ENCODE measurements at regions not wholly inside any gene's neighbourhood (a gene's known extent, or its start where the extent isn't known, plus 50 kb on each side); places are given as distances from the start of the nearest gene placed in this dataset.

DNA sequence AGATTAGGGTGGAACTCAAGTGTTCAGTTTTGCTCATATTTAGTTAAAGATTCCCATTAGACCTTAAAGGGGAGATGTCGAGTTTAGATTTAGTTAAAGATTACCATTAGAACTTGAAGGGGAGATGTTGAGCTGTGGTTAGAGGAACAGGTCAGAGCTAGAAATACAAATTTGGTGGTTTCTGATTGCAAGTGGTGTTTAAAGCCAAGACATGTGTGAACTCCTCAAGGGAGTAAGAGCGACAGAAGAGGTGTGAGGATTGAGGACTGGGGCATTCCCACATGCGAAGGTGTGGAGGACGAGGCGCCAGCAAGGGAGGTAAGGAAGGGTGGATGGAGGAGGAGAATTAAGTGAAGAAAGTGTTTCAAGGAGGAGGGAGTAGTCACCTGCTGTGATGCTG, 168.6 kb downstream of the IER5 start:
- H3K4me3 ChIP-seq = no peak overlapping the region
- TF ChIP-seq, protein P1, sequence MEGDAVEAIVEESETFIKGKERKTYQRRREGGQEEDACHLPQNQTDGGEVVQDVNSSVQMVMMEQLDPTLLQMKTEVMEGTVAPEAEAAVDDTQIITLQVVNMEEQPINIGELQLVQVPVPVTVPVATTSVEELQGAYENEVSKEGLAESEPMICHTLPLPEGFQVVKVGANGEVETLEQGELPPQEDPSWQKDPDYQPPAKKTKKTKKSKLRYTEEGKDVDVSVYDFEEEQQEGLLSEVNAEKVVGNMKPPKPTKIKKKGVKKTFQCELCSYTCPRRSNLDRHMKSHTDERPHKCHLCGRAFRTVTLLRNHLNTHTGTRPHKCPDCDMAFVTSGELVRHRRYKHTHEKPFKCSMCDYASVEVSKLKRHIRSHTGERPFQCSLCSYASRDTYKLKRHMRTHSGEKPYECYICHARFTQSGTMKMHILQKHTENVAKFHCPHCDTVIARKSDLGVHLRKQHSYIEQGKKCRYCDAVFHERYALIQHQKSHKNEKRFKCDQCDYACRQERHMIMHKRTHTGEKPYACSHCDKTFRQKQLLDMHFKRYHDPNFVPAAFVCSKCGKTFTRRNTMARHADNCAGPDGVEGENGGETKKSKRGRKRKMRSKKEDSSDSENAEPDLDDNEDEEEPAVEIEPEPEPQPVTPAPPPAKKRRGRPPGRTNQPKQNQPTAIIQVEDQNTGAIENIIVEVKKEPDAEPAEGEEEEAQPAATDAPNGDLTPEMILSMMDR (IDR thresholded peaks at IDR 0.05) = no peak
- peaks cover 0 to 19% of the 10 kb centered on the region in 2 donors for H3K9me3 ChIP-seq
- ATAC-seq (no peak), DNase-seq (no peak)
- H3K4me1 ChIP-seq = no peaks in the 10 kb centered on the region
- H3K27ac ChIP-seq = no peak overlapping the region
- intact Hi-C loops (cut with DNase I) = no loop called here
- H3K27me3 ChIP-seq = no peaks in the 10 kb centered on the region
- no peaks in the 10 kb centered on the region for H3K36me3 ChIP-seq

DNA sequence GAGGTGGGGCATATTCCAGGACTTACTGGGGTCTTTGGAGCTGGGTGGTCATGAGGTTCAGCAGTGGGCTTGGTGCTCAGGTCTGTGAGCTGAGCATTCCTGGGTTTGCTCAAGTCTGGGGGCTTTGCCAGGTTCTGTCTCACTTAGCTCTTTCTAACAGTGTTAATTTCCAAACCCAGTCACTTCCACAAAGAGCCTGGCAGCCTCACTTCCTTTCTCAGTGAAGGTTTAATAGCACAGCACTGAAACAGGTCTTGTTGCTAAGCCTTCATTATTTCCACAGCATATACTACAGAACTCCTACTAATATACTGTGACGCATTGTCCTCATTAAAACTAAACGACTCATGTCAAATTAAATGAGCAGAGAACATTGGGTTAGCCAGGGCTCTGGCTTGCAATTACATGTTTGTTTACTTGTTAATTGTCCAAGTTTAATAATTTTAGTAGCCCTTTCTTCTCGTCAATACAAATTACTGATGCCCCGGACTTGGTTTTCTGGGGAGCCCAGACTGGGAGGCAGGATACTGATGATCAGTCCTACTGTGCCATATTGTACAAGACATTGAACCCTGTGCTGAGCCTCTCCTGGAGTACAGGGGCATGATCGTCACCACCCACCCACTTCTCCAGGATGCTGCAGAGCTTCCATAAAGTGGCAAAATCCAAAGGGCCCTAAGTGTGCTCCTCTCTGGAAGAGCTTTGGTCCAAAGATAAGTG, 170.7 kb downstream of the IER5 start:
- intact Hi-C loops (cut with DNase I) = no loop called here
- H3K9me3 ChIP-seq = peaks cover 0 to 16% of the 10 kb centered on the region in 2 donors
- no peaks in the 10 kb centered on the region for H3K4me1 ChIP-seq
- DNase-seq (no peak), ATAC-seq (no peak)
- no peak overlapping the region for H3K4me3 ChIP-seq
- H3K27me3 ChIP-seq = no peaks in the 10 kb centered on the region
- no peaks in the 10 kb centered on the region for H3K36me3 ChIP-seq
- H3K27ac ChIP-seq = no peak overlapping the region
- TF ChIP-seq, protein P1 (IDR thresholded peaks at IDR 0.05) = no peak

DNA sequence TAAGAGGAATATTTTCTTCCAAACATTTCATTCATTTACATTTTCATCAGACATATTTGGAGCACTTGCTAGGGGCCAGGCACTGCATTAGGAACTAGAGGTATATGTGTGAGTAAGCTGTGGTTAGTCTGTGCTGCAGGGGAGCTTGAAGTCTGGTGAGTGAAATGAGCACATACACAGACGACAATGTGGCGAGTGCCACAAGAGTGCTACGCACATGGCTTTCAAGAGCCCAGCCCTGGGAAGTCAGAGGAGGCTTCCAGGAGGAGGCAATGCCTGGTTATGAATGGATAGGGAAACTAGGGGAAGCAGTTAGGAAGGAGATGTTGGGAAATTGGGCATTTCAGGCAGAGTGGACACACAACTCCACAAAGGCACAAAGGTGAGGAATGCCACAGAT, 171.8 kb downstream of the IER5 start:
- H3K9me3 ChIP-seq = peaks cover 0 to 5% of the 10 kb centered on the region in 2 donors
- intact Hi-C loops (cut with DNase I) = no loop called here
- H3K27me3 ChIP-seq = no peaks in the 10 kb centered on the region
- DNase-seq (no peak), ATAC-seq (no peak)
- no peak overlapping the region for H3K27ac ChIP-seq
- no peaks in the 10 kb centered on the region for H3K4me1 ChIP-seq
- H3K4me3 ChIP-seq = no peak overlapping the region
- H3K36me3 ChIP-seq = no peaks in the 10 kb centered on the region
- TF ChIP-seq, protein P1 (IDR thresholded peaks at IDR 0.05) = no peak

DNA sequence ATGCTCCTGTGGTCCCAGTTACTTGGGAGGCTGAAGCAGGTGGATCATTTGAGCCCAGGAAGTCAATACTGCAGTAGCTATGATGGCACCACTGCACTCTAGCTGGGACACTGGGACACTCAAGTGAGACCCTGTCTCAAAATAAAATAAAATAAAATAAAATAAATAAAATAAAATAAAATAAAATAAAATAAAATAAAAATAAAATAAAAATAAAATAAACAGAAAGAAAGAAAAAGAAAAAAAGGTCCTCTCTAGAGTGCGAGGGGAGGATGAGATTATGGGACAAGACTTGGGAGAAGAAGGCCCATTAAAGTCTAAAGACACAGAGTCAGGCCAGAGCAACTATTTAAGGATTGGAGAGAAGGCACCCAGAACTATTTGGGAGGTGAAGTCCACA, 172.5 kb downstream of the IER5 start:
- ATAC-seq = no peak
- no peak for DNase-seq
- no peak overlapping the region for H3K4me3 ChIP-seq
- H3K27me3 ChIP-seq = no peaks in the 10 kb centered on the region
- no peak overlapping the region for H3K27ac ChIP-seq
- intact Hi-C loops (cut with DNase I) = no loop called here
- no peaks in the 10 kb centered on the region for H3K36me3 ChIP-seq
- no peaks in the 10 kb centered on the region for H3K4me1 ChIP-seq
- no peaks in the 10 kb centered on the region for H3K9me3 ChIP-seq
- TF ChIP-seq, protein P1 (IDR thresholded peaks at IDR 0.05) = no peak

DNA sequence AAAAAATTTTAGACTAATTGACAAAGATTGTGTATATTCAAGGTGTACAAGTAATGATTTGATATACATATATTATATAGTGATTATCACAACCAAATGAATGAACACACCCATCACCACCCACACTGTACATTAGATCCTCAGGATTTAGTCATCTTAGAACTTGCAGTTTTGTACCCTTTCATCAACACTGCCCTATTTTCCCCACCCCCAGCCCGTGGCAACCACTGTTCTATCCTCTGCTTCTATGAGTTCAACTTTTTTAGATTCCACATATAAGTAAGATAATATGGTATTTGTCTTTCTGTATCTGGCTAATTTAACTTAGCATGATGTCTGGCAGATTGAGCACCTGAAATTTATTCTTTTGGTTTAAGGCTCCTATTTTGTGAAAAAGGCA, 173.6 kb downstream of the IER5 start:
- Histone ChIP-seq H3K27ac (no peak overlapping the region), H3K4me3 (no peak overlapping the region), H3K4me1 (no peaks in the 10 kb centered on the region), H3K27me3 (no peaks in the 10 kb centered on the region), H3K9me3 (peaks cover 0 to 7% of the 10 kb centered on the region in 2 donors), H3K36me3 (no peaks in the 10 kb centered on the region)
- TF ChIP-seq, protein P1 (IDR thresholded peaks at IDR 0.05) = no peak
- ATAC-seq (no peak), DNase-seq (no peak)
- intact Hi-C loops (cut with DNase I) = no loop called here
